GM21367 (cell line): ENCODE measurements at regions not wholly inside any gene's neighbourhood (a gene's known extent, or its start where the extent isn't known, plus 50 kb on each side); places are given as distances from the start of the nearest gene placed in this dataset.

Experiments used
- ATAC-seq: cut with Tn5 transposase; IDR thresholded peaks from one replicate; pipeline ENCODE4 v1.9.1; 2021; ENCODE audit not compliant: unreplicated experiment

GRCh38 chr9:26191711-26192110 is 513.5 kb upstream of the TUSC1 start:
- no peak for ATAC-seq

DNA sequence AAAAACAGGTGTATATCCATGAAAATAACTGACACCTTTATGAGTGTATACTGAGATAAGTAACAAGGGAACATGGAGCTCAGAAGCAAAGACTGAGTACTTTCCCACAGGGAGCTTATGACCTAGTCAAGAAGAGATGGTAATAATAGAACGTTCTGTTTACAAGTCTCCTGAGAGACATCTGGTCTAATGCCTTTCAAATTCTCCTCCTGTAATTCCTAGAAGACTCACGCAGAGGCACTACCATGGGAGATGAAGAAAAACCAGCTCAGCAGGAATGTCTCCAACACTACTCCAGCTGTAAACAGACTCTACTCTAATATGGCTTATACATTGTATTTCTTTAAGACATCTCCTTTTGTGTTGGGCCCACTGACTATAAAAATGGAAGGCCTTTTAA is 503.6 kb upstream of the TUSC1 start:
- ATAC-seq: no peak

GRCh38 chr9:26176628-26177027 is 498.4 kb upstream of the TUSC1 start:
- ATAC-seq: no peak

DNA sequence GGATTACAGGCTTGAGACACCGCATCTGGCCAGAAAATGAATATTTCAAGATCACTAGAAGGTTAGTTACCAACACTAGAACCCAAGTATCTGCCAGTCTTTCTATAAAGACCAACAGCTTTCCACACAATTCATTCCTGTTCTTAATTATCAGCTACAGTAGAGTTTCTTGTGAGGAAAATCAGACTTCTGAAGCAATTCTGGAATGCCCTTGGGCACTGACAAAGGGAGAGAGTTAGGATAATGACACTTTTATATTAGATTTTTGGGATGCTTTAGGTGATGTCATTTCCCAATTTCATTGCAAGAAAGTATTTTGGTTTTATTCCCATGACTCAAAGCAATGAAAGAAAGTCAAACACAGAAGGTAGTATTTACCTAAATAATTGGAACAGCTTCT is 497.0 kb upstream of the TUSC1 start:
- ATAC-seq: no peak

DNA sequence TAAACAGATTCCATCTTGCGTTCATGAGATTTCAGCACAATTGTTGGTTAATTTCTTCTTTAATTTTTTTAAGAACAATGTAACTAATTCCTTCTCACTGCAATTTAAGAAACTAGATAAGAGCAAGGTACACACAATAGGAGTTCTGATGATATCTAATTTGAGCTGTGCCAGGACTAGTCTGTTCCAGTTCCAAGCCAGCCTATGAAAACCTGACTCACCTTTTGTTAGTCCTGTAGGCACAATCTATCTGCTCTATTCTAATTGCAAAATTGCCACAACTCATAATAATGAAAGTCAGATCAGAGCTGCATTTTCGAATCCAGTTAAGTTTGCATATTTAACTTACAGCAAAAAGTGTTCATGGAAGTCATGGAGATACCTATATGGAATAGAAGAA is 494.1 kb upstream of the TUSC1 start:
- ATAC-seq: no peak

DNA sequence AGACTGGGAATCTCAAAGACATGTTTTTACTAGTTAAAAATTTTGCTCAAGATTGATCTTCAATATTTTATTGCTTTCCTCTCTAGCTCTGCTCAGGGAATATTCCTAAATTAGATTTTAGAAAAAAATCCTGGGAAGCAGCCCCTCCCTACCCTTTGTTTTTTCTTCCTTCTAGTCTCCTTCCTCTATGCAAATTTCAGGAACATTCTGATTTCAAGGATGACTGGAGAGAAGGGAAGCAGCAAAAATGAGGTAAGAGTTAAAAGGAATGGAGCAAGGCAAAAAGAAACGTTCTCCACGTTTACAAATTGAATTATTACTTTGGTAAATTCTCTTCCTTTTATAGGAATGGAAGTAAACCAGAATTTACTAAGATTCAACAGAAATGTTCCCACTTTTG is 493.4 kb upstream of the TUSC1 start:
- no peak for ATAC-seq

- ATAC-seq: no peak
These were observed 491.9 kb upstream of the TUSC1 start for GRCh38 chr9:26170190-26170589.

DNA sequence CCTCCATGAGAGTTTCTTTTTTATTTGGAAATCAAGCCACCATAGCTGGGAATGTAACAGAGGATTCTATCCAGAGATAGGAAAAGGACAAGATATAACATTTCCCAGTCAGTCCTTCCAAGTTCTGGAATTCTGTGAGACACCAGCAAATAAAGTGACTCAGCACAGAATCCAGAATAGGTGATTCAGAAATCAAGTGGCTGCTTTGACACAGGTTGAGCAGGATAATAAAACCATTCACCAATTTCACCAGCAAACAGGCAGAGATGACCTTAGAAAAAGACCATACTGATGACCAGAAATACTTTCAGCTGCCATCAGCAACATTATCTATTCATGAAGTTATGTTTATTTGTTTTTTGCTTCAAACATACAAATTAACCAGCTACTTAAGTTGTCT is 491.5 kb upstream of the TUSC1 start:
- ATAC-seq: no peak

- ATAC-seq: no peak
These were observed 488.3 kb upstream of the TUSC1 start for GRCh38 chr9:26166537-26166936.

GRCh38 chr9:26165426-26165825 is 487.2 kb upstream of the TUSC1 start:
- no peak for ATAC-seq

GRCh38 chr9:26163931-26164330 is 485.7 kb upstream of the TUSC1 start:
- ATAC-seq: no peak

DNA sequence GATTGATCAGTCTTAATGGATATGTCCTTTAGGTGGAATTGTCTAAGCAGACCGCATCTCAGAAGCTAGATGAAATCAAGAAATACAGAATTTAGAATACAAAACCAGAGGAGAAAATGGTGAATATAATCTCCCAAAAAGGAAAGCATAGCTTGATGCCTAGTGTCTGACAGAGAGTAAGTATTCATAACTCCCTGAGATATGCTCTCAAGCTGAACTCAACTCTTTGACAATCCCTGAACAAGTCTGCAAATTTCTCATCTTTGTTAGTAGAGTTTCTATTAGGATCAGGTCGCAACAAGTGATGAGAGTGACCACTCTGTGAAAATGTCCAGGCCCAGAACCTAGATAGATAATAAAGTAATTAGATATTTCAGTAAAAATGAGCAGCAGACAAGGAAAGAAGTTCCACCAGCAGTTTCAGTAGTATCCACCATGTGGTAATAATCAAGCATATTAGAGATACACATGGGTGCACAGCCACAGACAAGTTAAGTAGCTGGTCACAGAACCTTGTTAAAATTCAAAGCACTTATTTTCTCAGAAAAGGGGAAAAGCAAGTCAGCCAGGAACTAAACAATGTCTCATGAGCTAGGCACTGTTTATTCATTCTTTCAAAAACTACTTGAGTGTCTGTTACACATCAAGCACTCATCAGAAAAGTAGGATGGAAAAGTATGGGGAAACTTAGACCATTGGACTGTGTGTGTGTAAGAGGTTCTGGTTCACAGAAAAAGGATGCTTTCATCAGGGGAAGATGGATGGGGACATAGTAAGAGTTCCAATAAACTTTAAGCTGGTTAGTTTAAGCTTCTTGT is 481.5 kb upstream of the TUSC1 start:
- no peak for ATAC-seq

GRCh38 chr9:26158631-26159150 is 480.4 kb upstream of the TUSC1 start:
- no peak for ATAC-seq

- ATAC-seq: no peak
These were observed 479.2 kb upstream of the TUSC1 start for GRCh38 chr9:26157411-26157810.

DNA sequence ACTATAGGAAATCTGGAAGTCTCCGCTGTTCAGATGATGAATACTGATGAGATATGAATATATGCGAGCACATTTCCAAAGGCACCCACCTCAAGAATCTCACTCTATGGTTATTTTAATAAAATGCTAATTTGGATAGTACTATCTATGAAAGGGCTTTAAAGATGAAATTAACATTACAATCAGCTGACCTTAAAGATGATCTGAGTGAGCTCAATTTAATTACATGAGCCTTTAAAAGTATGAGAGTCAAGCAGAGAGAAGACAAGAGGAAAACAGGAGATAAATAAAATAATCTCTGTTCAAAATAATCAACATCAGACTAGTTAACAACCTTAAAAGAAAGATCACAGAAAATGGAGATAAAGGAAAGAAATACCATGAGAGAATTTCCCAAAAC is 474.1 kb upstream of the TUSC1 start:
- ATAC-seq: no peak

GRCh38 chr9:26148128-26148527 is 469.9 kb upstream of the TUSC1 start:
- ATAC-seq: no peak

- ATAC-seq: no peak
These were observed 467.7 kb upstream of the TUSC1 start for GRCh38 chr9:26145938-26146337.

DNA sequence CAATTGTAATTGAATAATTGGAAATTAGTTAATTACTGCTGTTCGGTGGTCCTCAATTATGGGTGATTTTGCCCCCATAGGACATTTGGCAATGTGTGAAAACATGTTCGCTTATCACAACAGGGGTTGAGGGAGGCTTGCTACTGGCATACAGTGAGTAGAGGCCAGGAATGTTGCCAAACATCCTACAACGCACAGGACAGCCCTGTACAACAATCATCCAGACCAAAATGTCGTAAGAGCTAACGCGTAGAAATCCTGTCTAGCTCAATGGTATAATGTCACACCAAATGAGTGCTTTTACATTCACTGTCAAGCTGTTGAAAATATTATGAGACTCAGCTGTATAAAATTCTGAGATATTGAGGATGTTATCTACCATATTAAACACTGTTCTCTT is 464.4 kb upstream of the TUSC1 start:
- ATAC-seq: no peak

DNA sequence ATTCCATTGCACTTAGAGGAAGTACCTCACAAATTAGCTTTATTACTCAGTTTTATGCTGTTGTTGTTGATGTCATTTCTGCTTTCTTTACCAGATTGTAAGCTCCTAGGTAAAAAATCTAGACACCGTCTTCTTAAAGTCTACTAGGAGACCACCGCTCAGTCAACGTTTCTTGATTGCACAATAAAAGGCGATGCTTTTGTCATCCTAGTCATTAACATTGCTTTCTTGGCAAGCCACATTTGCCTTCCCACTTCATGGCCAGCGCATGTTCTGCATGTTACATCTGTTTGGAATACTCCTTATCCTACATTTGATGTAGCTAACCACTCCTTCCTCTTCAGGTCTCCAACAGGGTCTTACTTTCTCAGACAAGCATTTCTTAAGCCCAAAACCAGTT is 464.0 kb upstream of the TUSC1 start:
- ATAC-seq: no peak

DNA sequence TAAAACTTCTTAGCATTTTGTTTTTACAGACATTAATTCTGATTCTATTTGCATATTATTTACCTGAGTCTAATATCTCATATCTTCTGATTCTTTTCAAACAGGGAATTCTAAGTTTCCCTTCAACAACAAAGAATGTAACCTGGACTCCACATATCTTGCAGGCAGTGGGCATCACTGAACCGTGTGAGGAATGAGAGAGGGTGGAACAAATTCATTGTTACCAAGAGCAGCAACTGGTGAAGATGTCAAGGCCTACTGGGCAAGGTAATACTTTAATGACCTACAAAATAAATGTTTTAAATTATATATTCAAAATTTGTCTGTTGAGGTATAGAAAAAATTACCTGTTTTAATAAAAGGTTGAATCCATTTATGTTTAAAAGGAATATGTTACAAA is 455.3 kb upstream of the TUSC1 start:
- ATAC-seq: no peak

- ATAC-seq: no peak
These were observed 454.6 kb upstream of the TUSC1 start for GRCh38 chr9:26132746-26133312.

DNA sequence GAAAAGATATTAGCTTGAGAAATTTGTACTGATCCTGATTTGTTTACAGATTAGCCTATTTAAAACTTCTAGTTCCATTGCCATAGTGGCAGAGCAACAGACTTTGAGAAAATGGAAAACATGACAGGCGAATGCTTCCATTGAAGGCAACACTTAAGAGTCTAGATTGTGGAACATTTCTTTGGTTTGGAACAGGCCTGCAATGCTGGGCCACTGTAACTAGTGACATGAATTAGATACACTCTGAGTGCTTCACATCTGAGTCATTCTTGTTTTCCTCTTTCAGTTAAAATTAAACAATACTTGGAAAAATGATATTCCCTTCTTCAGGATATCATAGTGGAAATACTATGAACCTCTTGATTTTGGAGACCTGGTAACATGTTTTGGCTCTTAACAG is 453.6 kb upstream of the TUSC1 start:
- ATAC-seq: no peak

- ATAC-seq: no peak
These were observed 451.0 kb upstream of the TUSC1 start for GRCh38 chr9:26129217-26129616.
